AG09309 (cell line): ENCODE measurements at regions not wholly inside any gene's neighbourhood (a gene's known extent, or its start where the extent isn't known, plus 50 kb on each side); places are given as distances from the start of the nearest gene placed in this dataset.

ENCODE experiments used
- DNase-seq: peaks from one replicate; pipeline ENCODE4 v3.0.0-alpha.2; 2010; ENCODE audit warnings: low read depth
- H3K4me3 ChIP-seq: 2 replicates; pipeline ENCODE4 v1.5.1; 2011; ENCODE audit warnings: mild to moderate bottlenecking, low read depth, low read length, moderate library complexity; ENCODE audit not compliant: control insufficient read depth
- TF ChIP-seq, protein P1 (sequence below): IDR thresholded peaks from 2 replicates; pipeline ENCODE4 v1.5.1; 2011; ENCODE audit warnings: mild to moderate bottlenecking, low read depth, low read length, inconsistent platforms; ENCODE audit not compliant: insufficient read depth, control insufficient read depth; ENCODE audit errors: missing control alignments

DNA sequence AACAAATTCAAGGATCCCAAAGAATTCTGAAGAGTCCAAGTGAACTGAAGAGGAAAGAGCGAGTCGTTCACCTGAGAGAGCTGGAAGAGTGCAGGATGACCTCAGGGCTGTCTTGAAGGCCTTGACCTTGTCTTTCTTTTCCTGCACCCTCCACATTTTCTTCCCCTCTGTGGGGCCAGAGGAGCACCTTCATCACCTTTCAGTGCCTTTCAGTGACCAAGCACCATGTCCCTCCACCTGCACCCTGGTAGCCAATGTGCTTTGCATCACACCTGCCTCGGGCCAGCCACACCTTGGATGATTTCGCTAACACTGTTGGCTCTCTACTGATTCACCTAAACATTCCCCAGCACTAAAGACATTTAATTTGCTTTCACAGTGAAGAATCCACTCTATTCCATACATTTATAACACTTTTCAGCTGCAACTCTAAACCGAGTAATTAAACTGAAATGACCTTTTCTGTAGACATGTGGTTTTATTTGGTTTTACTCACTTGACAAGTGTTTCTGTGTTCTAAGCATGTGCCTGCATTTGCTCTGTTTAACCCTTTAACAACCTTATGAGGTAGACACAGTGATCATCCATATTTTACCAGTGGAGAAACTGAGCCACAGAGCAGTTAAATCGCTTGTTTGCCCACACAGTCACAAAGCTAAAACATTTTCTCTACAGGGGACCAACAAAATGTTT, 121.3 kb upstream of the CST7 start:
- no peak overlapping the region for H3K4me3 ChIP-seq
- TF ChIP-seq, protein P1, sequence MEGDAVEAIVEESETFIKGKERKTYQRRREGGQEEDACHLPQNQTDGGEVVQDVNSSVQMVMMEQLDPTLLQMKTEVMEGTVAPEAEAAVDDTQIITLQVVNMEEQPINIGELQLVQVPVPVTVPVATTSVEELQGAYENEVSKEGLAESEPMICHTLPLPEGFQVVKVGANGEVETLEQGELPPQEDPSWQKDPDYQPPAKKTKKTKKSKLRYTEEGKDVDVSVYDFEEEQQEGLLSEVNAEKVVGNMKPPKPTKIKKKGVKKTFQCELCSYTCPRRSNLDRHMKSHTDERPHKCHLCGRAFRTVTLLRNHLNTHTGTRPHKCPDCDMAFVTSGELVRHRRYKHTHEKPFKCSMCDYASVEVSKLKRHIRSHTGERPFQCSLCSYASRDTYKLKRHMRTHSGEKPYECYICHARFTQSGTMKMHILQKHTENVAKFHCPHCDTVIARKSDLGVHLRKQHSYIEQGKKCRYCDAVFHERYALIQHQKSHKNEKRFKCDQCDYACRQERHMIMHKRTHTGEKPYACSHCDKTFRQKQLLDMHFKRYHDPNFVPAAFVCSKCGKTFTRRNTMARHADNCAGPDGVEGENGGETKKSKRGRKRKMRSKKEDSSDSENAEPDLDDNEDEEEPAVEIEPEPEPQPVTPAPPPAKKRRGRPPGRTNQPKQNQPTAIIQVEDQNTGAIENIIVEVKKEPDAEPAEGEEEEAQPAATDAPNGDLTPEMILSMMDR, result no peak
- DNase-seq, result no peak

DNA sequence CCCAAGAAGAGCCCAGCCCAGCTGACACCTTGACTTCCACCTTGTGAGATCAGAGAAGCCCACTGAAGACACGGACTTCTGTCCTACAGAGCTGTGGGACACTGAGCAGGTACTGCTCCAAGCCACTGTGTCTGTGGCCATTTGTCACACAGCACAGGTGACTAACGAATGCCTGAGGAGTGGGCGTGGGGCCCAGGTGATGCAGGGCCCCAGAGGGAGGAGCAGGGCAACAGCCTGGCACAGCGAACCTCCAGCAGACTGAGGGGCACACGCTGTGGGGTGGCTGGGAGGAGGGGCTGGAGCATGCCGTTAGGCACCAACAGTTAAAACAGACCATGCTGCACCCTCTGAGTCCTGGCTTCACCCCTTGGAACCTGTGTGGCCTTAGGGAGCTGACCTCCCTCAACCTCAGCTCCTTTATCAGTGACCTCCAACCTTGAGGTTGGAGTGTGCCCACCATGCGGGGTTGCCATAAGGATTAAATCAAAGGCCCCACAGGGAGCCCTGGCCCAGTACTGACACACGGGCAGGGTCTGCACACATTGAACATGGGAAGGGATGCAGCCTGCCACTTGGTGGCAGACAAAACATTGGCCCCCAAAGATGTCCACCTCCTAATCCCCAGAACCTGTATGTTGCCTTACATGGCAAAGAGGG, 119.9 kb upstream of the CST7 start:
- no peak overlapping the region for H3K4me3 ChIP-seq
- TF ChIP-seq, protein P1, result no peak
- no peak for DNase-seq

DNA sequence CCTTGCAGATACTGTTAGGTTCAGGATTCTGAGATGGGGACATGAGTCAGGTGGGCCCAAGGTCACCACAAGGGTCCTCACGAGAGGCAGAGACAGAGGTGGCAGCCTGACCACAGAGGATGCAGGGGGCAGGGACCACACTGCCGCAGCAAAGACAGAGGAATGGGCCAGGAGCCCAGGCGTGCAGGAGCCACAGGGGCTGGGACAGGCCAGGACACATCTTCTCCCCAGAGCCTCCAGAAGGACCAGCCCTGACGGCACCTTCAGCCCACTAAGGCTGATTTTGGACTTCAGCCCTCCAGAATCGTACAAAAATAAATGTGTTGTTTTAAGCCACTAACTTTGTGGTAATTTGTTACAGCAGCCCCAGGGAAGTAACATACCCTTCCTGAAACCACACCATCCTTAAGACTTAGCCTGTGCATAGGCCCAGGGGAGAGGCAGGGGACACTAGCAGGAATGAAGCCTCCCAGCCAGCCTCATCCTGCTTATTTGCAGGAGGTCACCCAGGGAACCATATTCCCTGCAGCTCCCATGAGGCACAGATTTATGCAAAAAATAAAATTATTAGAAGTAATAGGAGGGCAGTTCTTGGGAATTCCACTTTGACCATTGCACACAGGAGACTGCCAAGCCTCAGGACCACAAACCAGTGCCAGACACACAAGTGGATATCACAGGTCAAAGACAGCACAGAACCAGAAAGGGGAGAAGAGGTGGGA, 119.3 kb upstream of the CST7 start:
- TF ChIP-seq, protein P1, result no peak
- no peak overlapping the region for H3K4me3 ChIP-seq
- DNase-seq, result no peak

DNA sequence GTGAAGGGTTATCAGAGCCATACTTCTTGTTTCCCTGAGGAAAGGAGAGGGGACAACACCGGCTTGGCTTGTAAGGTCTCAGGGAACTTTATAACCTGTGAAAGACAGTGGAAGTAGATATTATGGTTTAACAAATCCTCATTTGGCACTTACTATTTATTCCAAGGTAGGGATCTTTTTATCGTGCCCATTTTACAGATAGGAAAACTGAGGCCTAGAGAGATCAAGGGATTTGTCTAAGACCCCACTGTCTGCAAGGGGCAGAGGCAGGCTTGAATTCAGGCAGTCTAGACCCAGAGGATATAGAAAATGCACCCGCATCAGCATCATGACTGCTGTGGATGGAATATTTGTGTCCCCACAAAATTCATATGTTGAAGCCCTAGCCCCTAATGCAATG, 118.4 kb upstream of the CST7 start:
- DNase-seq, result no peak
- TF ChIP-seq, protein P1, result no peak
- H3K4me3 ChIP-seq, result no peak overlapping the region

DNA sequence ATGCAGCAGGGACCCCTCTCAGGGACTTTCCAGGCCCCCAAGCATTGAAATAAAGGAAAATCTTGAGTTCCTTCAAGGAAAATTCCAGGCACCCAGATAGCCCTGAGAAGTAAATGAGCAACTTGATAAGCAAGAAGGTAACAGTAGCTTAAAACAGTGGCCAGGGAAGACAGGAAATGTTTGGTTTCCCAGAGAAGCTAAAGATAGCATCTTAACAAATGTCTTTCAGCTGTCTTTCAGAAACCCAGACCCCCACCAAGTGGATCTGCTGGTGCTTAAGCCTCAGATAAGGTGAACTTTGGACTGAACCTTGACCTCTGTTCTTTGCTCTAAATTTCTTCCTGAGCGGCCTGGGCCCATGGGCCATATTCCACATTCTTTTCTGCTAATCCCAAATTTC, 117.8 kb upstream of the CST7 start:
- no peak for DNase-seq
- H3K4me3 ChIP-seq, result no peak overlapping the region
- TF ChIP-seq, protein P1, result no peak

DNA sequence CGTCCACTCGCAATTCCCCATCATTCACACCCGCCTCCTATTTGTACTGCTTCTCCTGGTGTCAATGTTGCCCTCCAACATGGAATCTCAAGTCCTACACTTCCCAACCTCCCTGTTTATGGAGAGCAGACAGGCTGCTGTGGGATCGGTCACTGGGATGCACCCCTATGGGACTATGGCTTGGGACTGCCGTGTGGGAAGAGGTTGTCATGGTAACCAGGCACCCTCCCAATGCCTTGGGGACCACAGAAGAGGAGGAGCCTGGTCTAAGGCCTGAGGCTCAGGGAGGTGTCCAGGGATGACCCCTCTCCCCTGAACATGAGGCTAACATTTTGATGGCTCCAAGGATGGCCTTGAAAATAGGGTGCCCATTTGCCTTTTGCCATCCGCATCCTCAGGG, 116.6 kb upstream of the CST7 start:
- no peak for DNase-seq
- no peak overlapping the region for H3K4me3 ChIP-seq
- TF ChIP-seq, protein P1, result no peak
